CD4-positive, alpha-beta T cell (primary cell): ENCODE measurements at regions not wholly inside any gene's neighbourhood (a gene's known extent, or its start where the extent isn't known, plus 50 kb on each side); places are given as distances from the start of the nearest gene placed in this dataset.

Experiments
- ATAC-seq: fragments of 200-7000 bp; cut with Tn5 transposase; one replicate; pipeline ENCODE4 v1.10.0; 2022; ENCODE audit warnings: mild to moderate bottlenecking; ENCODE audit not compliant: poor library complexity
- CTCF ChIA-PET: fragments of 350-600 bp; sonication (Branson Sonifier 250); formaldehyde crosslinking; loops from one replicate; lab custom pipeline; 2021; ENCODE audit warnings: antibody characterized with exemption, inconsistent platforms; lab: Charles Lee
- POLR2A ChIA-PET: fragments of 350-600 bp; sonication (Branson Sonifier 250); formaldehyde crosslinking; loops from one replicate; lab custom pipeline; 2021; ENCODE audit warnings: antibody characterized with exemption, inconsistent platforms; lab: Charles Lee
- DNase-seq, 14 experiments: peaks; one replicate each; pipeline ENCODE4 v3.0.0-alpha.2; 2013 to 2020; ENCODE audit warnings: mixed read lengths in 2 of 14
- H3K27ac ChIP-seq, 2 donors: one replicate each; pipeline versions ENCODE4 v1.5.1 to v1.7.0; 2013; ENCODE audit warnings: low read length in 2 of 2, low read depth in 1 of 2, mild to moderate bottlenecking in 1 of 2
- H3K27me3 ChIP-seq, 2 experiments: 1 replicate in 1 of 2; 2 replicates in 1 of 2; pipeline versions ENCODE4 v1.6.1 to v1.7.0; 2013; ENCODE audit warnings: low read length in 2 of 2, control low read depth in 1 of 2, mild to moderate bottlenecking in 1 of 2, moderate library complexity in 1 of 2; ENCODE audit not compliant: insufficient read depth in 2 of 2, control insufficient read depth in 1 of 2
- H3K36me3 ChIP-seq: one replicate; pipeline ENCODE4 v1.6.1; 2013; ENCODE audit warnings: low read length, control low read depth; ENCODE audit not compliant: insufficient read depth
- H3K4me1 ChIP-seq: one replicate; pipeline ENCODE4 v1.6.1; 2013; ENCODE audit warnings: low read length, control low read depth; ENCODE audit not compliant: insufficient read depth
- H3K4me3 ChIP-seq: one replicate; pipeline ENCODE4 v1.5.1; 2013; ENCODE audit warnings: mild to moderate bottlenecking, low read length, moderate library complexity
- H3K9me3 ChIP-seq, 2 experiments: 1 replicate in 1 of 2; 2 replicates in 1 of 2; pipeline versions ENCODE4 v1.6.1 to v1.7.0; 2013; ENCODE audit warnings: low read length in 2 of 2, mild to moderate bottlenecking in 2 of 2, control low read depth in 1 of 2, moderate library complexity in 1 of 2; ENCODE audit not compliant: control insufficient read depth in 1 of 2, insufficient read depth in 1 of 2
- H3K27ac Mint-ChIP-seq: one replicate; pipeline ENCODE4 v1.8.0; 2020; ENCODE audit warnings: mixed read lengths
- H3K27me3 Mint-ChIP-seq: one replicate; pipeline ENCODE4 v1.8.0; 2021; ENCODE audit warnings: mixed read lengths
- H3K36me3 Mint-ChIP-seq: one replicate; pipeline ENCODE4 v1.8.0; 2021; ENCODE audit warnings: low read depth, mixed read lengths
- H3K4me1 Mint-ChIP-seq: one replicate; pipeline ENCODE4 v1.8.0; 2021; ENCODE audit warnings: low read depth, mixed read lengths
- H3K4me3 Mint-ChIP-seq: one replicate; pipeline ENCODE4 v1.8.0; 2020; ENCODE audit warnings: mild to moderate bottlenecking, mixed read lengths
- H3K9me3 Mint-ChIP-seq: one replicate; pipeline ENCODE4 v1.8.0; 2020; ENCODE audit warnings: mixed read lengths
- intact Hi-C, 2 experiments: fragments of 100-400 bp; cut with DNase I in 1 of 2; cut with micrococcal nuclease in 1 of 2; formaldehyde crosslinking; loops; one replicate each; pipeline versions ENCODE4 v1.15.1 to v1.9.0; 2023 to 2025; cut with DNase I, micrococcal nuclease
- TF ChIP-seq, protein P1 (sequence below): fragments of 200-600 bp; IDR thresholded peaks from one replicate; pipeline ENCODE4 v1.8.0; 2022; ENCODE audit warnings: antibody characterized with exemption, mild to moderate bottlenecking

DNA sequence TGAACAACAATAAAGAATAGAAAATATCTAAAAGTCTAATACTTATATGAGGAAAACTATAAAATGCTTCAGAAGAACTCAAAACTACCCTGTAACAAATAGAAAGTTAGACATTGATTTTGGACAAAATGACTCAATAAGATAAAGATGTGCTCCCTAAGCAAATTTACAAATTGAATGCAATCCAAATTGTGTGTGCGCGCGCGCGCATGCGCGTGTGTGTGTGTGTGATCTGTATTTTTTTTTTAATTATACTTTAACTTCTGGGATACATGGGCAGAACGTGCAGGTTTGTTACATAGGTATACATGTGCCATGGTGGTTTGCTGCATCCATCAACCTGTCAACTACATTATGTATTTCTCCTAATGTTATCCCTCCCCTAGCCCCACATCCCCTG is 320.8 kb upstream of the INTU start:
- ChIA-PET POLR2A (no interaction called here), CTCF (no interaction called here)
- Mint-ChIP-seq H3K36me3 (no peaks in the 10 kb centered on the region), H3K27ac (no peak overlapping the region), H3K27me3 (no peaks in the 10 kb centered on the region), H3K4me1 (no peaks in the 10 kb centered on the region), H3K9me3 (peaks cover 23% of the 10 kb centered on the region), H3K4me3 (no peak overlapping the region)
- no peak overlapping the region for H3K4me3 ChIP-seq
- TF ChIP-seq, protein P1, sequence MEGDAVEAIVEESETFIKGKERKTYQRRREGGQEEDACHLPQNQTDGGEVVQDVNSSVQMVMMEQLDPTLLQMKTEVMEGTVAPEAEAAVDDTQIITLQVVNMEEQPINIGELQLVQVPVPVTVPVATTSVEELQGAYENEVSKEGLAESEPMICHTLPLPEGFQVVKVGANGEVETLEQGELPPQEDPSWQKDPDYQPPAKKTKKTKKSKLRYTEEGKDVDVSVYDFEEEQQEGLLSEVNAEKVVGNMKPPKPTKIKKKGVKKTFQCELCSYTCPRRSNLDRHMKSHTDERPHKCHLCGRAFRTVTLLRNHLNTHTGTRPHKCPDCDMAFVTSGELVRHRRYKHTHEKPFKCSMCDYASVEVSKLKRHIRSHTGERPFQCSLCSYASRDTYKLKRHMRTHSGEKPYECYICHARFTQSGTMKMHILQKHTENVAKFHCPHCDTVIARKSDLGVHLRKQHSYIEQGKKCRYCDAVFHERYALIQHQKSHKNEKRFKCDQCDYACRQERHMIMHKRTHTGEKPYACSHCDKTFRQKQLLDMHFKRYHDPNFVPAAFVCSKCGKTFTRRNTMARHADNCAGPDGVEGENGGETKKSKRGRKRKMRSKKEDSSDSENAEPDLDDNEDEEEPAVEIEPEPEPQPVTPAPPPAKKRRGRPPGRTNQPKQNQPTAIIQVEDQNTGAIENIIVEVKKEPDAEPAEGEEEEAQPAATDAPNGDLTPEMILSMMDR: no peak
- no peak for DNase-seq
- no peak overlapping the region for H3K27ac ChIP-seq
- no peaks in the 10 kb centered on the region for H3K4me1 ChIP-seq
- no peaks in the 10 kb centered on the region for H3K36me3 ChIP-seq
- no peak for ATAC-seq
- intact Hi-C loops: no loop called here
- H3K9me3 ChIP-seq: peaks cover 0 to 11% of the 10 kb centered on the region in 2 experiments
- no peaks in the 10 kb centered on the region for H3K27me3 ChIP-seq

DNA sequence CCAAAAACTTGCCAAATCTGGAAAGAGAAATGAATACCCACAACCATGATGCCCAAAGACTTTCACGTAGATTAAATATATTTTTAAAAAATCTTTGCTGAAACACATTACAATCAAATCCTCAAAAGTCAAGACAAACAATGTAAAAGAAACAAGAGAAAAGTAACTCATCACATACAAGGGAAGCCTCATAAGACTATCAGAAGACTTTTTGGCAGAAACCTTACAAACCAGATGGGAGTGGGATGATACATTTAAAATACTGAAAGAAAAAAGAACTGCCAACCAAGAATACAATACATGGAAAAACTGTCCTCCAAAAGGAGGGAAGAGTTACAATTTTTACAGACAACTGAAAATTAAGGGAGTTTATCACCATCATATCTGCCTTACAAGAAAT is 319.0 kb upstream of the INTU start:
- POLR2A ChIA-PET: no interaction called here
- H3K36me3 ChIP-seq: no peaks in the 10 kb centered on the region
- ATAC-seq: no peak
- no peaks in the 10 kb centered on the region for H3K36me3 Mint-ChIP-seq
- H3K4me3 ChIP-seq: no peak overlapping the region
- H3K9me3 ChIP-seq: peaks cover 0 to 11% of the 10 kb centered on the region in 2 experiments
- CTCF ChIA-PET: no interaction called here
- no peak overlapping the region for H3K27ac ChIP-seq
- no peak overlapping the region for H3K4me3 Mint-ChIP-seq
- intact Hi-C loops: no loop called here
- H3K27me3 Mint-ChIP-seq: no peaks in the 10 kb centered on the region
- H3K27me3 ChIP-seq: no peaks in the 10 kb centered on the region
- DNase-seq: no peak
- H3K27ac Mint-ChIP-seq: no peak overlapping the region
- TF ChIP-seq, protein P1: no peak
- H3K9me3 Mint-ChIP-seq: peaks cover 20% of the 10 kb centered on the region
- no peaks in the 10 kb centered on the region for H3K4me1 Mint-ChIP-seq
- no peaks in the 10 kb centered on the region for H3K4me1 ChIP-seq

DNA sequence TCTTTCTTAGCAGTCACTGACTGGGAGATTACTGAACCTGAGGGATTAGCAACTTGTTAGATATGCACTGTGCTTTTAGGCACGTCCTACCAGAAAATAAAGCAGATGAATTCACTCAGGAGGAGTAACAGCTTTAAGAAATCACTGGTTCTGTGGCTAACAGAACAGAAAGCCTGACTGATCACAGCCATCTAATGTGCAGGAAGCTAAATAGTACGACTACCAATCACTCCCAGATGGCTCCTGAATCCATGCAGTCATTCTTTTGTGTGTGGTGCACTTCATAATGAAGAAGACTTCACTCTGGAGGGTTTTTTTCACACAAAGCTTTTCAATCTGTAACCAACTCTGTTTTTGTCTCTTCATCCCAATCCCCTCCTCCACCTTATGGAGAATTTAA is 305.3 kb upstream of the INTU start:
- CTCF ChIA-PET: no interaction called here
- Mint-ChIP-seq H3K27ac (no peak overlapping the region), H3K4me3 (no peak overlapping the region), H3K4me1 (no peaks in the 10 kb centered on the region), H3K36me3 (no peaks in the 10 kb centered on the region), H3K27me3 (no peaks in the 10 kb centered on the region), H3K9me3 (peaks cover 6% of the 10 kb centered on the region)
- H3K9me3 ChIP-seq: peaks cover 9 to 15% of the 10 kb centered on the region in 2 experiments
- ATAC-seq: no peak
- TF ChIP-seq, protein P1: no peak
- H3K4me3 ChIP-seq: no peak overlapping the region
- no peaks in the 10 kb centered on the region for H3K36me3 ChIP-seq
- POLR2A ChIA-PET: no interaction called here
- DNase-seq: no peak
- H3K27ac ChIP-seq: no peak overlapping the region
- intact Hi-C loops: no loop called here
- H3K27me3 ChIP-seq: no peaks in the 10 kb centered on the region
- no peaks in the 10 kb centered on the region for H3K4me1 ChIP-seq
